WTC11 (cell line): ENCODE measurements at regions not wholly inside any gene's neighbourhood (a gene's known extent, or its start where the extent isn't known, plus 50 kb on each side); places are given as distances from the start of the nearest gene placed in this dataset.

Source experiments
- ATAC-seq: fragments of 200-7000 bp; cut with Tn5 transposase; 2 replicates; pipeline ENCODE4 v1.10.0; 2021; ENCODE audit warnings: mild to moderate bottlenecking, moderate library complexity
- CTCF ChIA-PET: fragments of 300-600 bp; sonication (Branson Sonifier 250); formaldehyde crosslinking; loops from one replicate; lab custom pipeline; 2021; ENCODE audit warnings: antibody characterized with exemption; lab: Charles Lee
- POLR2A ChIA-PET: fragments of 350-600 bp; sonication (Branson Sonifier 250); formaldehyde crosslinking; loops from one replicate; lab custom pipeline; 2021; ENCODE audit warnings: antibody characterized with exemption; lab: Charles Lee
- DNase-seq: peaks from one replicate; pipeline ENCODE4 v3.0.0; 2021; ENCODE audit warnings: low spot score
- H3K27ac Mint-ChIP-seq: 2 replicates; pipeline ENCODE4 v1.8.0; 2021; ENCODE audit warnings: mixed read lengths
- H3K27me3 Mint-ChIP-seq: 2 replicates; pipeline ENCODE4 v1.8.0; 2021; ENCODE audit warnings: low read depth, mild to moderate bottlenecking, moderate library complexity, mixed read lengths
- H3K36me3 Mint-ChIP-seq: 2 replicates; pipeline ENCODE4 v1.8.0; 2021; ENCODE audit warnings: mixed read lengths
- H3K4me1 Mint-ChIP-seq: 2 replicates; pipeline ENCODE4 v1.8.0; 2022; ENCODE audit warnings: mixed read lengths
- H3K4me3 Mint-ChIP-seq: 2 replicates; pipeline ENCODE4 v1.8.0; 2021; ENCODE audit warnings: mild to moderate bottlenecking, moderate library complexity, mixed read lengths
- H3K9me3 Mint-ChIP-seq: 2 replicates; pipeline ENCODE4 v1.8.0; 2021; ENCODE audit warnings: mixed read lengths
- AR ChIP-seq: fragments of 250-450 bp; sonication (Bioruptor Pico); IDR thresholded peaks from 2 replicates; pipeline ENCODE4 v1.9.0; 2021; ENCODE audit warnings: mild to moderate bottlenecking
- EMX1 ChIP-seq: fragments of 250-450 bp; sonication (Bioruptor Pico); IDR thresholded peaks from 2 replicates; pipeline ENCODE4 v1.8.0; 2021; ENCODE audit warnings: mild to moderate bottlenecking
- FOXK1 ChIP-seq: sonication (generic); formaldehyde crosslinking; IDR thresholded peaks from 2 replicates; pipeline ENCODE4 v1.8.0; 2022; ENCODE audit warnings: mild to moderate bottlenecking, moderate library complexity, missing genetic modification reagents
- GABPB1 ChIP-seq: sonication (generic); formaldehyde crosslinking; IDR thresholded peaks from 2 replicates; pipeline ENCODE4 v1.8.1; 2023; ENCODE audit warnings: mild to moderate bottlenecking, missing genetic modification reagents
- HMGA2 ChIP-seq: fragments of 250-450 bp; sonication (Bioruptor Pico); IDR thresholded peaks from 2 replicates; pipeline ENCODE4 v1.4.0; 2021; ENCODE audit warnings: mild to moderate bottlenecking, moderate library complexity
- MAX ChIP-seq: sonication (generic); formaldehyde crosslinking; IDR thresholded peaks from 2 replicates; pipeline ENCODE4 v1.8.0; 2022; ENCODE audit warnings: mild to moderate bottlenecking, missing genetic modification reagents
- NFATC4 ChIP-seq: fragments of 250-450 bp; sonication (Bioruptor Pico); IDR thresholded peaks from 2 replicates; pipeline ENCODE4 v1.9.0; 2021; ENCODE audit warnings: mild to moderate bottlenecking
- NFYB ChIP-seq: sonication (generic); formaldehyde crosslinking; conservative IDR thresholded peaks from 2 replicates; pipeline ENCODE4 v1.8.0; 2022; ENCODE audit warnings: low read depth, missing genetic modification reagents
- NR3C1 ChIP-seq: sonication (generic); formaldehyde crosslinking; conservative IDR thresholded peaks from 2 replicates; pipeline ENCODE4 v1.8.1; 2023; ENCODE audit warnings: low read depth, mild to moderate bottlenecking, missing genetic modification reagents
- RELA ChIP-seq: sonication (generic); formaldehyde crosslinking; IDR thresholded peaks from 2 replicates; pipeline ENCODE4 v1.8.1; 2022; ENCODE audit warnings: missing genetic modification reagents, mild to moderate bottlenecking, borderline replicate concordance
- SMAD4 ChIP-seq: sonication (generic); formaldehyde crosslinking; IDR thresholded peaks from 2 replicates; pipeline ENCODE4 v1.8.0; 2022; ENCODE audit warnings: mild to moderate bottlenecking, missing genetic modification reagents
- SP1 ChIP-seq: sonication (generic); formaldehyde crosslinking; conservative IDR thresholded peaks from 2 replicates; pipeline ENCODE4 v1.8.1; 2022; ENCODE audit warnings: missing genetic modification reagents
- TP53 ChIP-seq: sonication (generic); formaldehyde crosslinking; IDR thresholded peaks from 2 replicates; pipeline ENCODE4 v1.8.1; 2023; ENCODE audit warnings: mild to moderate bottlenecking, missing genetic modification reagents
- ZNF121 ChIP-seq: sonication (generic); formaldehyde crosslinking; IDR thresholded peaks from 2 replicates; pipeline ENCODE4 v1.8.0; 2023; ENCODE audit warnings: missing genetic modification reagents
- ZNF281 ChIP-seq: sonication (generic); formaldehyde crosslinking; IDR thresholded peaks from 2 replicates; pipeline ENCODE4 v1.8.0; 2023; ENCODE audit warnings: mild to moderate bottlenecking, missing genetic modification reagents
- ZNF396 ChIP-seq: fragments of 250-450 bp; sonication (Bioruptor Pico); IDR thresholded peaks from 2 replicates; pipeline ENCODE4 v1.8.0; 2021; ENCODE audit warnings: mild to moderate bottlenecking, moderate library complexity, borderline replicate concordance
- ZSCAN18 ChIP-seq: fragments of 250-450 bp; sonication (Bioruptor Pico); IDR thresholded peaks from 2 replicates; pipeline ENCODE4 v2.1.2; 2022; ENCODE audit warnings: mild to moderate bottlenecking, moderate library complexity
- TF ChIP-seq, protein P1 (sequence below): sonication (generic); formaldehyde crosslinking; IDR thresholded peaks from 2 replicates; pipeline ENCODE4 v1.8.0; 2022; ENCODE audit warnings: mild to moderate bottlenecking, missing genetic modification reagents
- TF ChIP-seq, protein P2 (sequence below): sonication (generic); formaldehyde crosslinking; IDR thresholded peaks from 2 replicates; pipeline ENCODE4 v1.8.1; 2023; ENCODE audit warnings: mild to moderate bottlenecking, moderate library complexity, missing genetic modification reagents
- TF ChIP-seq, protein P3 (sequence below): fragments of 250-450 bp; sonication (Bioruptor Pico); IDR thresholded peaks from 2 replicates; pipeline ENCODE4 v1.9.0; 2021; ENCODE audit warnings: moderate library complexity, mild to moderate bottlenecking, inconsistent platforms, borderline replicate concordance

GRCh38 chr16:85265810-85266209 is 153.5 kb upstream of the CIBAR2 start:
- Mint-ChIP-seq H3K27ac (no peak overlapping the region), H3K36me3 (no peaks in the 10 kb centered on the region), H3K27me3 (no peaks in the 10 kb centered on the region), H3K4me3 (no peak overlapping the region), H3K9me3 (no peaks in the 10 kb centered on the region), H3K4me1 (no peaks in the 10 kb centered on the region)
- POLR2A ChIA-PET, result no interaction called here
- TF ChIP-seq HMGA2 (CRISPR knock-in tag) (no peak), ZNF396 (CRISPR knock-in tag) (no peak), EMX1 (CRISPR knock-in tag) (no peak), RELA (CRISPR knock-in tag) (no peak)
- TF ChIP-seq, protein P1, sequence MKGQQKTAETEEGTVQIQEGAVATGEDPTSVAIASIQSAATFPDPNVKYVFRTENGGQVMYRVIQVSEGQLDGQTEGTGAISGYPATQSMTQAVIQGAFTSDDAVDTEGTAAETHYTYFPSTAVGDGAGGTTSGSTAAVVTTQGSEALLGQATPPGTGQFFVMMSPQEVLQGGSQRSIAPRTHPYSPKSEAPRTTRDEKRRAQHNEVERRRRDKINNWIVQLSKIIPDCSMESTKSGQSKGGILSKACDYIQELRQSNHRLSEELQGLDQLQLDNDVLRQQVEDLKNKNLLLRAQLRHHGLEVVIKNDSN, result no peak
- CTCF ChIA-PET, result interaction anchor here (2.4 kb wide), 2 partner anchors 13 to 20 kb away, joined by 9 to 16 read pairs; no protein-coding TSS in a partner anchor
- DNase-seq, result no peak
- ATAC-seq, result no peak

- Mint-ChIP-seq H3K9me3 (no peaks in the 10 kb centered on the region), H3K27ac (no peak overlapping the region), H3K36me3 (no peaks in the 10 kb centered on the region), H3K27me3 (no peaks in the 10 kb centered on the region), H3K4me3 (no peak overlapping the region), H3K4me1 (no peaks in the 10 kb centered on the region; the same call in 1 of the 2 replicates)
- DNase-seq (no peak), ATAC-seq (no peak)
- ChIA-PET CTCF (interaction anchor here (1.3 to 2.4 kb wide), 3 partner anchors 12 to 21 kb away, joined by 3 to 16 read pairs (median 9); no protein-coding TSS in a partner anchor), POLR2A (no interaction called here)
- TF ChIP-seq, protein P2, sequence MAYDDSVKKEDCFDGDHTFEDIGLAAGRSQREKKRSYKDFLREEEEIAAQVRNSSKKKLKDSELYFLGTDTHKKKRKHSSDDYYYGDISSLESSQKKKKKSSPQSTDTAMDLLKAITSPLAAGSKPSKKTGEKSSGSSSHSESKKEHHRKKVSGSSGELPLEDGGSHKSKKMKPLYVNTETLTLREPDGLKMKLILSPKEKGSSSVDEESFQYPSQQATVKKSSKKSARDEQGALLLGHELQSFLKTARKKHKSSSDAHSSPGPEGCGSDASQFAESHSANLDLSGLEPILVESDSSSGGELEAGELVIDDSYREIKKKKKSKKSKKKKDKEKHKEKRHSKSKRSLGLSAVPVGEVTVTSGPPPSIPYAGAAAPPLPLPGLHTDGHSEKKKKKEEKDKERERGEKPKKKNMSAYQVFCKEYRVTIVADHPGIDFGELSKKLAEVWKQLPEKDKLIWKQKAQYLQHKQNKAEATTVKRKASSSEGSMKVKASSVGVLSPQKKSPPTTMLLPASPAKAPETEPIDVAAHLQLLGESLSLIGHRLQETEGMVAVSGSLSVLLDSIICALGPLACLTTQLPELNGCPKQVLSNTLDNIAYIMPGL (CRISPR knock-in tag), result no peak
- TF ChIP-seq NR3C1 (CRISPR knock-in tag) (no peak), ZSCAN18 (CRISPR knock-in tag) (no peak), TP53 (CRISPR knock-in tag) (no peak), SMAD4 (CRISPR knock-in tag) (no peak), AR (no peak), ZNF121 (CRISPR knock-in tag) (no peak)
- TF ChIP-seq, protein P3, sequence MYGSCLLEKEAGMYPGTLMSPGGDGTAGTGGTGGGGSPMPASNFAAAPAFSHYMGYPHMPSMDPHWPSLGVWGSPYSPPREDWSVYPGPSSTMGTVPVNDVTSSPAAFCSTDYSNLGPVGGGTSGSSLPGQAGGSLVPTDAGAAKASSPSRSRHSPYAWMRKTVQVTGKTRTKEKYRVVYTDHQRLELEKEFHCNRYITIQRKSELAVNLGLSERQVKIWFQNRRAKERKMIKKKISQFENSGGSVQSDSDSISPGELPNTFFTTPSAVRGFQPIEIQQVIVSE, result no peak
Measured at GRCh38 chr16:85266857-85267256, 154.6 kb upstream of the CIBAR2 start.

DNA sequence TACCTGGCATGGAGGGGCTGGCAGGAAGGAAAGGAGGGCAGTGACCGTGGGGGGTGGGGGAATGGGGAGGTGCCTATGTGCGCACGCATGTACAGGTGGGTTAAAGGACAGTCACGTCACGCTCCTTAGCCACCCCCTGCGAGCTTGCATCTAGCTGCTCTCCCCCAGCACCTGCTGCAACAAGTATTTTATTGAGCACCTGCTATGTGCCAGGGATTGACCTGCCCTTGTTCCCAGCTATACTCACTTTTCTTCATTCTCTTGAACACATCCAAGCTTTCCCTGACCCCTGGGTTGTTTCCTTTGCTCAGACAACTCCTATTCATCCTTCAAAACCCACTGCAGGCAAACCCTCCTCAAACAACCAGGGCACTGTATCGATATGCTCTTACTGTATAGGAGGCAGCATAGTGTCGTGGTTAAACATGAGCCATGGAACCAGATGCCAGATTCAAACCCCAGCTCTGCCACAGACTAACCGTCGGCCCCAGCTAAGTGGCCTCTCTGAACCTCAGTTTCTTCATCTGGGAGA is 155.2 kb upstream of the CIBAR2 start:
- POLR2A ChIA-PET, result no interaction called here
- ATAC-seq (no peak), DNase-seq (no peak)
- Mint-ChIP-seq H3K27ac (no peak overlapping the region), H3K4me1 (peaks cover 4% of the 10 kb centered on the region), H3K4me3 (no peak overlapping the region), H3K36me3 (no peaks in the 10 kb centered on the region), H3K9me3 (no peaks in the 10 kb centered on the region), H3K27me3 (no peaks in the 10 kb centered on the region)
- TF ChIP-seq NFYB (CRISPR knock-in tag), result no peak
- TF ChIP-seq ZNF281, result no peak
- TF ChIP-seq MAX, result no peak
- TF ChIP-seq SP1 (CRISPR knock-in tag), result no peak
- TF ChIP-seq ZNF396 (CRISPR knock-in tag), result no peak
- TF ChIP-seq SMAD4 (CRISPR knock-in tag), result no peak
- TF ChIP-seq, protein P1, result no peak
- TF ChIP-seq EMX1 (CRISPR knock-in tag), result no peak
- no peak for TF ChIP-seq NFATC4 (CRISPR knock-in tag)
- no peak for TF ChIP-seq FOXK1 (CRISPR knock-in tag)
- TF ChIP-seq GABPB1 (CRISPR knock-in tag), result no peak
- TF ChIP-seq TP53 (CRISPR knock-in tag), result no peak
- CTCF ChIA-PET, result interaction anchor here (1.0 to 2.4 kb wide), 4 partner anchors 13 to 40 kb away, joined by 3 to 16 read pairs (median 6); no protein-coding TSS in a partner anchor
